ENCODE measurements at regions not wholly inside any gene's neighbourhood (a gene's known extent, or its start where the extent isn't known, plus 50 kb on each side); places are given as distances from the start of the nearest gene placed in this dataset.

GRCh38 chr2:224208443-224208842 is 169.4 kb upstream of the SERPINE2 start:
- DNase-seq (ENCODE audit: low spot score in 2 of 2, unreplicated experiment in 2 of 2), result no peak
- no peak overlapping the region for H3K27ac Mint-ChIP-seq
- TF ChIP-seq CTCF (IDR thresholded peaks at IDR 0.05; ENCODE audit: unreplicated experiment), result no peak
- peaks cover 4% of the 10 kb centered on the region for H3K9me3 Mint-ChIP-seq
- no peak overlapping the region for H3K4me3 Mint-ChIP-seq
- peaks cover 6% of the 10 kb centered on the region for H3K27me3 Mint-ChIP-seq (ENCODE audit: low read depth)
- H3K4me1 Mint-ChIP-seq, result peaks cover 31% of the 10 kb centered on the region
- H3K36me3 Mint-ChIP-seq, result no peaks in the 10 kb centered on the region

- H3K9me3 Mint-ChIP-seq, result peaks cover 4% of the 10 kb centered on the region
These were observed 168.9 kb upstream of the SERPINE2 start for GRCh38 chr2:224208007-224208406.

GRCh38 chr2:224206816-224207215 is 167.7 kb upstream of the SERPINE2 start:
- no peak for TF ChIP-seq CTCF (IDR thresholded peaks at IDR 0.05; ENCODE audit: unreplicated experiment)

More at GRCh38 chr2:224208007-224208406, 168.9 kb upstream of the SERPINE2 start:
- no peaks in the 10 kb centered on the region for H3K36me3 Mint-ChIP-seq
- no peak for TF ChIP-seq CTCF (IDR thresholded peaks at IDR 0.05; ENCODE audit: unreplicated experiment)
- H3K27me3 Mint-ChIP-seq (ENCODE audit: low read depth), result peaks cover 6% of the 10 kb centered on the region
- DNase-seq (ENCODE audit: low spot score in 2 of 2, unreplicated experiment in 2 of 2), result no peak
- H3K4me1 Mint-ChIP-seq, result peaks cover 28% of the 10 kb centered on the region
- no peak overlapping the region for H3K4me3 Mint-ChIP-seq
- no peak overlapping the region for H3K27ac Mint-ChIP-seq

GRCh38 chr2:224202281-224202865 is 163.3 kb upstream of the SERPINE2 start:
- no peak overlapping the region for H3K27ac Mint-ChIP-seq
- peaks cover 4% of the 10 kb centered on the region for H3K9me3 Mint-ChIP-seq
- peaks cover 6% of the 10 kb centered on the region for H3K27me3 Mint-ChIP-seq (ENCODE audit: low read depth)
- peaks cover 12% of the 10 kb centered on the region for H3K4me1 Mint-ChIP-seq
- no peak for TF ChIP-seq CTCF (IDR thresholded peaks at IDR 0.05; ENCODE audit: unreplicated experiment)
- no peak overlapping the region for H3K4me3 Mint-ChIP-seq
- H3K36me3 Mint-ChIP-seq, result no peaks in the 10 kb centered on the region
- DNase-seq (ENCODE audit: low spot score in 2 of 2, unreplicated experiment in 2 of 2), result no peak

More at GRCh38 chr2:224206816-224207215, 167.7 kb upstream of the SERPINE2 start:
- Mint-ChIP-seq H3K27ac (no peak overlapping the region), H3K4me1 (peaks cover 22% of the 10 kb centered on the region), H3K27me3 (ENCODE audit: low read depth) (peaks cover 6% of the 10 kb centered on the region), H3K36me3 (no peaks in the 10 kb centered on the region), H3K4me3 (no peak overlapping the region), H3K9me3 (peaks cover 4% of the 10 kb centered on the region)
- no peak for DNase-seq (ENCODE audit: low spot score in 2 of 2, unreplicated experiment in 2 of 2)

GRCh38 chr2:224198436-224198835 is 159.3 kb upstream of the SERPINE2 start:
- no peak for DNase-seq (ENCODE audit: low spot score in 2 of 2, unreplicated experiment in 2 of 2)
- Mint-ChIP-seq H3K27ac (no peak overlapping the region), H3K4me1 (peaks cover 12% of the 10 kb centered on the region), H3K27me3 (ENCODE audit: low read depth) (no peaks in the 10 kb centered on the region), H3K36me3 (no peaks in the 10 kb centered on the region), H3K4me3 (no peak overlapping the region), H3K9me3 (peaks cover 17% of the 10 kb centered on the region)
- no peak for TF ChIP-seq CTCF (IDR thresholded peaks at IDR 0.05; ENCODE audit: unreplicated experiment)

GRCh38 chr2:224196810-224197209 is 157.7 kb upstream of the SERPINE2 start:
- peaks cover 12% of the 10 kb centered on the region for H3K4me1 Mint-ChIP-seq
- no peaks in the 10 kb centered on the region for H3K27me3 Mint-ChIP-seq (ENCODE audit: low read depth)
- H3K9me3 Mint-ChIP-seq, result peaks cover 20% of the 10 kb centered on the region
- no peak for DNase-seq (ENCODE audit: low spot score in 2 of 2, unreplicated experiment in 2 of 2)
- H3K27ac Mint-ChIP-seq, result no peak overlapping the region
- no peaks in the 10 kb centered on the region for H3K36me3 Mint-ChIP-seq
- TF ChIP-seq CTCF (IDR thresholded peaks at IDR 0.05; ENCODE audit: unreplicated experiment), result no peak
- H3K4me3 Mint-ChIP-seq, result no peak overlapping the region
